Fibroblast of skin of left biceps (primary cell): ENCODE measurements at regions not wholly inside any gene's neighbourhood (a gene's known extent, or its start where the extent isn't known, plus 50 kb on each side); places are given as distances from the start of the nearest gene placed in this dataset.
A peak's percentile ranks its signal among the peaks of the same experiment; 100 is the strongest.
"Not testable (repeated sequence)": the region's sequence is repeated elsewhere in the genome, so short reads cannot be mapped to it uniquely, and the experiment has no call there.

Source experiments
- DNase-seq, 2 experiments: peaks; one replicate each; pipeline ENCODE4 v3.0.0-alpha.2; 2013; ENCODE audit warnings: low read depth in 2 of 2

DNA sequence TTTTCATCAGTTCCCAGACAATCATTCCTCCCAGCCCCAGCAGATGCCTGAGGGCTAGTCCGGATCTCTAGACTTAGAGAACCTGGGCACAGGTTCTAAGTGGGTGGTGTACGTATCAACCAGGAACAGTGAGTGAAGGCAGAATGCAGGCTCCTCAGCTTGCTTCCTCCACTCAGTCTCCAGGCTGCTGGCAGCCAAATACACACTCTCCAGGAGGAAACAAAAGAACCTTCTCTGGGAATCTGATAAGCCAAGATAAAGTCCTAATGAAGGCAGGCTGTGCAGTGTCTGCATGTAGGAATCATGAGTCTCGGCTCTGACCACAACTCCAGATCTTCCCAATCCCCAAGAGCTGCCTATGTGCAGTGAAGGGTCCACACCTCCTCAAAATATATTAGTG is 245.7 kb downstream of the SP3 start:
- DNase-seq: no peak

DNA sequence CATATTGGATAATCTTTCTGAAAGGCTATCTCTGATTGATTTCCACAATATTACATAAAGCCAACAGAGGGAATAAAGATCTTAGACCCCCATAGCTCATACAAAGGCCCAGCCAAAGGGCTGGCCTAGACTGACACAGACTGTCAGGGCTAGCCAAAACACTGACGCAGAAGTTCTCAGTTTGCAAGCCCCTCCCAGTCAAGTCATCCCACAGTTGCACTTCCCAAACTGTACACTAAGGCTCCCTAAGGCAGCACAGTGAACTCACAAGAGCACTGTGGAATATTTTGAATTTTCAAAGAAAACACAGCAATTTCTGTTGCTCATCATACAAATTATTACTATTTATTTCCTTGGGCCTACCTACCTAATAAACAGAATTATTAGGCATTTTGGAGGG is 244.9 kb downstream of the SP3 start:
- no peak for DNase-seq

- DNase-seq: no peak
Observed at GRCh38 chr2:173734797-173735196, 230.4 kb downstream of the SP3 start.

DNA sequence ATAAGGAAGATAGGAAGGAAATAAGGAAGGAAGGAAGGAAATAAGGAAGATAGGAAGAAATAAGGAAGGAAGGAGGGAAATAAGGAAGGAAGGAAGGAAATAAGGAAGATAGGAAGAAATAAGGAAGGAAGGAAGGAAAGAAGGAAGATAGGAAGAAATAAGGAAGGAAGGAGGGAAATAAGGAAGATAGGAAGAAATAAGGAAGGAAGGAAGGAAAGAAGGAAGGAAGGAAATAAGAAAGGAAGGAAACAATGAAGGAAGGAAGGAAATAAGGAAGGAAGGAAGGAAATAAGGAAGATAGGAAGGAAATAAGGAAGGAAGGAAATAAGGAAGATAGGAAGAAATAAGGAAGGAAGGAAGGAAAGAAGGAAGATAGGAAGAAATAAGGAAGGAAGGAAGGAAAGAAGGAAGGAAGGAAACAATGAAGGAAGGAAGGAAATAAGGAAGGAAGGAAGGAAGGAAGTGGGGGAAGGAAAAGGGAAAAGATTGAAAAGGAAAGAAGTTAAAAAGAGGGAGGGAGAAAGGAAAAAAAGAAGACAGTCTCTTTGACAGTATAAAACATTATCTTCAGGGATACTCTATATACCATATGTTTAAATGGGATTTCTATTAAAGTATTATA is 227.1 kb downstream of the SP3 start:
- not testable (repeated sequence) for DNase-seq

DNA sequence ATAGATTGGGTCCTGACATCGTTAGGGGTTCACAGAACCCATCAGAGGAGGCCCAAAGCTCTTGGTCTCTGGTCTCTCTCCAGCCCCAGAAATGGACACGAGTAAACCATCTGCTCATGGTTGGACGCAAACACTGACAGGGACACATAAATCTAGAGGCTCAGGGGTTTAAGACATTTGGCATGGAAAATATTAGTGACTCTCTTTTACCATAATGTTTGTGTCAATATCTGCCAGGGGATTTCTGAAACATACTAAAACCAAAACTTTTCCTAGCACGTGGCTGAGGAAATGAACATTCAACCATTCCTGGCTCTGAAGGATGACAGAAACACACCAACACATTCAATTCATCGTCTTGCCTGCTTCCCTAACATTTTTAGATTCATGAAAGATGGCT is 226.2 kb downstream of the SP3 start:
- no peak for DNase-seq

- DNase-seq: no peak
Observed at GRCh38 chr2:173740639-173741038, 224.5 kb downstream of the SP3 start.

GRCh38 chr2:173741759-173742158 is 223.4 kb downstream of the SP3 start:
- no peak for DNase-seq

GRCh38 chr2:173747035-173747434 is 218.1 kb downstream of the SP3 start:
- no peak for DNase-seq

DNA sequence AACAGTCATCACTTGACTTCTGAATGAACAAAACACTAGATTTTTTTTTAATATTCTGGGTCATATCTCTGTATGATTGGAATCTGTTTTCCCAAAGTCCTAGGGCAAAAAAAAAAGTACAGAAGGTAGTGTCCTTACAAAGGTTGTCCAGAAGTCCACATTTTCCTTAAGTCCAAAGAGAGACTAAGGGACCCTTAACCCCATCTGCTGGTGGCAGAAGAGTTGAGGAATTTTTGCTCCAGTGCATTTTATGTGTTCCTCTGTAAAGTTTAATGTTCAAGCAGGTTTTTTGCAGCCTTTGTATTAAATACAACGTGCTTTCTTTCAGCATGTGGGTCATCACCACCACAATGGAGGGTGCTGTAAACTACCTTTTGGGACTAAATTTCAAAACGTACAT is 215.9 kb downstream of the SP3 start:
- DNase-seq: no peak

DNA sequence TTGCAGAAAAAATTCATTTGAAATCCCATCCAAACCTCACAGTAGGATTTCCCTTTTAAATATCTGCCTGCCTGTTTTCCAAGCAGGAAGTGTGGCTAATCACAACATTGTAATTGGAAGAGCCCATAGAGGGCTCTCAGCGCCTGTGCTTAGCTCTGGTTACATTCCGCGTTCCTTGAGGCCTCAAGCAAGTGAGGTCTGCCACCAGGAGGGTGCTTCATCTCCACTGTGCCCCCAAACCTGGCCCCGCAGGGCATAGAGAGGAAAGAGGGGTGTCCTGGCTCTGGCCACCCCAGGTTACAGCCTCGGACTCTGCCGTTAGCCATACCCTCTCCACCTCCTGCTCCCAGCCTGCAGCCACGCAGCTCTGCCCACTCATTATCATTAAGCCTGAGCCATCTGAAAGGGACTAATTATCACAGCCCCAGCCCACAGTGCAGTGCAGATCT is 214.8 kb downstream of the SP3 start:
- peak; percentile 6 to 15 for DNase-seq

GRCh38 chr2:173750831-173751230 is 214.3 kb downstream of the SP3 start:
- no peak for DNase-seq

- DNase-seq: no peak
Observed at GRCh38 chr2:173751245-173751975, 213.8 kb downstream of the SP3 start.

- no peak for DNase-seq
Observed at GRCh38 chr2:173752152-173752551, 213.0 kb downstream of the SP3 start.

DNA sequence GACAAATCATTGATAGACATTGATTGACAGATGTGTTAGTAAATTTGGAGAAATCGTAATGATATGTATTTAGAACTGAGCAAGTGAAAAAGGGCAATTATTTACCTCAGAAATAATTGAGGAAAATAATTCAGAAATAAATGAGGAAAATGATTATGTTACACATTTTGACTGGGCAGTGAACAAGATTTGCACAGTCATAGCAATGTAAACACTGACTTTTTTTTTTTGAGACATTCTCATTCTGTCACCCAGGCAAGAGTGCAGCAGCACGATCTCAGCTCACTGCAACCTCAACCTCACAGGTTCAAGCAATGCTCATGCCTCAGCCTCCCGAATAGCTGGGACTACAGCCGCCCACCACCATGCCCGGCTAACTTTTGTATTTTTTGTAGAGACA is 211.7 kb downstream of the SP3 start:
- no peak for DNase-seq

DNA sequence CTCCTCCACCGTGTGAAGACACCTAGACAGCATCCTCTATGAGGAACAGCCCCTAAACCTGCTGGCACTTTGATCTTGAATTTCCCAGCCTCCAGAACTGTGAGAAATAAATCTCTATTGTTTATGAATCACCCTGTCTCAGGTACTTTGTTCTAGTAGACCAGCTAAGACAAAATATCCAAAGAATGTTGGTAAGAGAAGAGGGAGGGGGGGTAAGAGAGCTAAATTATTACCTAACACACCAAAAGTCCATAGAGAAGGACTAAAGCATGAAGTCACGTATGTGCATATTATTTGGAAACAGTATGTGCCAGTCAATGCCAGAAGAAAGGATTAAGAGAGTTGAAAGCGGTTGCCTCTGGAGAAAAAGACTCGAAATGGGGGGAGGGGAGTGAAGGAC is 211.0 kb downstream of the SP3 start:
- no peak for DNase-seq

- DNase-seq: no peak
Observed at GRCh38 chr2:173754837-173755236, 210.3 kb downstream of the SP3 start.

- DNase-seq: no peak
Observed at GRCh38 chr2:173755798-173756197, 209.4 kb downstream of the SP3 start.

- no peak for DNase-seq
Observed at GRCh38 chr2:173759959-173760358, 205.2 kb downstream of the SP3 start.

DNA sequence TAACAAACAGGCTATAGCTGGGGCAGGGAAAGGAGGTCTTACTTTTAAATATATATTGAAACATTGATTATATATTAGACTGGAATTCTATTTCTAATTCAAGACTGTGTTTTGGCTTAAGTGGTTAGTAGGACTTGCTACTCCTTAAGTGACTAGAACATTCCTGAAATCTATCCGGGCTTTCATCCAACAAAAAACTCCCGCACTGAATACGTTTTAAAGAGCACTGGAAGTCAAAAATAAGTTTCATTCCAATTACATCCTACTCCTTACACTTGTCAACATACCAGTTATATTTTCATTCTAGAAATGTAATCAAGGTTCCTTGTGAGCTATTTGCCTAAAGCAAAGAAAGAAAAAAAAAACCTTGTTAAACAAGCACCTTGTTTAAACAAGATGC is 204.6 kb downstream of the SP3 start:
- peak in 1 of 2 experiments; percentile 14 for DNase-seq

DNA sequence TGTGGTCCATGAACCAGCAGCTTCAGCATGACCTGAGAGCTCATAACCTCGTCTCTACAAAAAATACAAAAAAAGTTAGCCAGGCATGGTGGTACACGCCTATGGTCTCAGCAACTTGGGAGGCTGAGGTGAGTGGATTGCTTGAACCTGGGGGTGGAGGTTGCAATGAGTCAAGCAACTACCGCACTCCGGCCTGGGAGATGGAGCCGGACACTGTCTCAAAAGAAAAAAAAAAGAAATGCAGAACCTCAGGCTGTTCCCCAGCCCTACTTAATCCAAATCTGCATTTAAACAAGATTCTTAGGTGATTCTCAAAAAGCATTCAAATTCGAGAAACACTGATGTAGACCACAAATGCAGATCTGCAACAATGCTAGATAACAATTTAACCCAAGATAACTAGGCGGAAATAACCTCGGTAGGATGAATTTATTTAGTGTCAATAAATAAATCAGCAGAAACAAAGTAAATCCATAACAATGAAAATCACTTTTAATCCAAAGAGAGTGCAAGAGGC is 203.5 kb downstream of the SP3 start:
- DNase-seq: no peak

- no peak for DNase-seq
Observed at GRCh38 chr2:173762221-173762620, 203.0 kb downstream of the SP3 start.

DNA sequence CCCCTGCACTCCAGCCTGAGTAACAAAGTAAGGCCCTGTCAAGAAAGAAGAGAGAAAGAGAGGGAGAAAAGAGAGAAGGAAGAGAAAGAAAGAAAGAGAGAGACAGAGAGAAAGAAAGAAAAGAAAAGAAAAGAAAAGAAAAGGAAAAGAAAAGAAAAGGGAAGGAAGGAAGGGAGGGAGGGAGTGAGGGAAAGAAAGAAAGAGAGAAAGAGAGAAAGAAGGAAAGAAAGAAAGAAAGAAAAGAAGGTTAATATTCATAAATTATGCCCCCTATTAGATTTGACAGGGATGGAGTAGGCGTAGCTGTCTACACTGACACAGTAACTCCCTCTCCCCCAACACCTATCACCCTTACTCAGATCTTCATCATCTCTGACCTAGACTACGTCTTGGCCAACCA is 202.3 kb downstream of the SP3 start:
- no peak for DNase-seq

DNA sequence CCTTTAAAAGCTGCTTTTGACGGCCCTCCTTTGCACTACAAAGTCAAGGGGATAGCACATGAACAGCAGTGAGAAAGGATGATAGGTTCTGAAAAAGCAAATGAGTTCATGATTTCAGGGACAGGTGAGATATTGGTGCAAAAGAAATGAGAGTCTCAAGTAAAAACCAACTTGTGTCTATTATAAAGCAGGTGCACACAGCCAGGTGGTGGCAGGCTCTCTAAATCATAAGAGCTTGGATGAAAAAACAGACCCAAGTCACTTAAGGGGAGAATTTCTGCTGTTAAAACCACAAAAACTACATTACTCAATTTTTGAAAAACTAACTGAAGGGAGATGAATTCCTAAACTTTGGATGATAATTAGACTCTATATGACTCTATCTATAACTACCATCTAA is 201.5 kb downstream of the SP3 start:
- no peak for DNase-seq
